Peyer's patch (tissue), 4 donors: ENCODE measurements at regions not wholly inside any gene's neighbourhood (a gene's known extent, or its start where the extent isn't known, plus 50 kb on each side); places are given as distances from the start of the nearest gene placed in this dataset.

ENCODE experiments used
- POLR2A ChIP-seq, 2 donors: fragments of 450-650 bp; IDR thresholded peaks; one replicate each; pipeline ENCODE4 v1.5.1; 2017; ENCODE audit warnings: antibody characterized with exemption in 2 of 2, mild to moderate bottlenecking in 2 of 2, moderate library complexity in 2 of 2
- TF ChIP-seq, protein P1 (sequence below), 6 experiments: fragments of 450-650 bp in 4 of 6; fragments of 200-600 bp in 2 of 6; sonication (generic) in 1 of 6; IDR thresholded peaks; one replicate each; pipeline ENCODE4 v1.5.1; 2017 to 2019; ENCODE audit warnings: antibody characterized with exemption in 6 of 6, mild to moderate bottlenecking in 3 of 6, moderate library complexity in 1 of 6

DNA sequence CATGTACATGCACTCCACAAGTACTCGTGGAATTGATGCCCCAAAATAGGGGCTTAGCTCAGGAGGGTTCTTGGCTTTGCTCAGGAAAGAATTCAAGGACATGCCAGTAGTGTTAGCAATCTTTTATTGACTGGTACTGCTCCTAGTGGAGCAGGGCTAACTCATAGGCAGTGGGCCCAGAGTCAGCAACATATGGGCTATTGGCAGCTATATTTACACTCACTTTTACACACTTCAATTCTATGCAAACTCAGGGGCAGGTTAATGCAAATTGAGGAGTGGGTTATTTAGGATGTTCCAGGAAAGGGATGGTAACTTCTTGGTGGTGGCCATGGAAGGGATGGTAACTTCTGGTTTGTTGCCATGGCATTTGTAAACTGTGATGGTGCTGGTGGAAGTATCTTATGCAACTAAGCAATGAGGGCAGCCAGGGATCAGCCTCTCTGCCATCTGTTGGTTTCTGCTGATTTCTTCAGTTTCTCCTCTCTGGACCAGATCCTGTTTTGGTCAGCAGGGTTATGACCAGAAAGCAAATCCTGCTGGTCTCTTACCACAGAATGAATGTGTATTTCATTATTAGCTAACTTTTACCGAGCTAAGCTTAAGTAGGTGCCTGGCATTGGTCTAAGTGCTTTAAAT, 69.2 kb upstream of the FAT1 start:
- TF ChIP-seq, protein P1, sequence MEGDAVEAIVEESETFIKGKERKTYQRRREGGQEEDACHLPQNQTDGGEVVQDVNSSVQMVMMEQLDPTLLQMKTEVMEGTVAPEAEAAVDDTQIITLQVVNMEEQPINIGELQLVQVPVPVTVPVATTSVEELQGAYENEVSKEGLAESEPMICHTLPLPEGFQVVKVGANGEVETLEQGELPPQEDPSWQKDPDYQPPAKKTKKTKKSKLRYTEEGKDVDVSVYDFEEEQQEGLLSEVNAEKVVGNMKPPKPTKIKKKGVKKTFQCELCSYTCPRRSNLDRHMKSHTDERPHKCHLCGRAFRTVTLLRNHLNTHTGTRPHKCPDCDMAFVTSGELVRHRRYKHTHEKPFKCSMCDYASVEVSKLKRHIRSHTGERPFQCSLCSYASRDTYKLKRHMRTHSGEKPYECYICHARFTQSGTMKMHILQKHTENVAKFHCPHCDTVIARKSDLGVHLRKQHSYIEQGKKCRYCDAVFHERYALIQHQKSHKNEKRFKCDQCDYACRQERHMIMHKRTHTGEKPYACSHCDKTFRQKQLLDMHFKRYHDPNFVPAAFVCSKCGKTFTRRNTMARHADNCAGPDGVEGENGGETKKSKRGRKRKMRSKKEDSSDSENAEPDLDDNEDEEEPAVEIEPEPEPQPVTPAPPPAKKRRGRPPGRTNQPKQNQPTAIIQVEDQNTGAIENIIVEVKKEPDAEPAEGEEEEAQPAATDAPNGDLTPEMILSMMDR (IDR thresholded peaks at IDR 0.05) = no peak
- no peak for TF ChIP-seq POLR2A (IDR thresholded peaks at IDR 0.05)
